ENCODE measurements at regions not wholly inside any gene's neighbourhood (a gene's known extent, or its start where the extent isn't known, plus 50 kb on each side); places are given as distances from the start of the nearest gene placed in this dataset.

DNA sequence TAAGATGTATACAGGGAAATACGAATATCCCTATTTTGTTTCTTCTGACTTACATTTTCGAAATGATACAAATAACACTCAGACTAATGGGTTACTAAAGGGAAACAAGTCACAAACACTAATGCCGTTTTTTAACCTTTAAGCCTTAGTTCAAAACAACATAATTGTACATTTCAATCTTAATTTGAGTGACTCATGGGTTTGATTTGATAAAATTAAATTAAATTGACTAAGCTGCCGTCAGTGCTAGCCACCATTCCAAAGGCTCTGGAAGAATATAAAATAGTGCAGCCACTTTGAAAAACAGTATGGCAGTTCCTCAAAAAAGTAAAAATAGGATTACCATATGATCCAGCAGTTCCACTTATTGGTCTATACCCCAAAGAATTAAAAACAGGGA lies 133.8 kb upstream of the NT5C1B start:
- TF ChIP-seq CTCF (IDR thresholded peaks at IDR 0.05; ENCODE audit: poor library complexity, severe bottlenecking) (no peak), EP300 (conservative IDR thresholded peaks at IDR 0.05; ENCODE audit: poor library complexity, severe bottlenecking) (no peak), EZH2 (IDR thresholded peaks at IDR 0.05; ENCODE audit: borderline replicate concordance, insufficient read depth, low read length, poor library complexity, severe bottlenecking) (no peak), POLR2AphosphoS5 (IDR thresholded peaks at IDR 0.05) (no peak), TAF1 (IDR thresholded peaks at IDR 0.05; ENCODE audit: low read depth) (no peak), MXI1 (conservative IDR thresholded peaks at IDR 0.05; ENCODE audit: poor library complexity, severe bottlenecking) (no peak)

Measured in neural cell (in vitro differentiated cells).